Limb (tissue), 2 donors: ENCODE measurements at regions not wholly inside any gene's neighbourhood (a gene's known extent, or its start where the extent isn't known, plus 50 kb on each side); places are given as distances from the start of the nearest gene placed in this dataset.
A peak's percentile ranks its signal among the peaks of the same experiment; 100 is the strongest.

Experiments
- DNase-seq, 2 donors: peaks; one replicate each; pipeline ENCODE4 v3.0.0-alpha.2; 2016; ENCODE audit errors: extremely low spot score in 2 of 2

DNA sequence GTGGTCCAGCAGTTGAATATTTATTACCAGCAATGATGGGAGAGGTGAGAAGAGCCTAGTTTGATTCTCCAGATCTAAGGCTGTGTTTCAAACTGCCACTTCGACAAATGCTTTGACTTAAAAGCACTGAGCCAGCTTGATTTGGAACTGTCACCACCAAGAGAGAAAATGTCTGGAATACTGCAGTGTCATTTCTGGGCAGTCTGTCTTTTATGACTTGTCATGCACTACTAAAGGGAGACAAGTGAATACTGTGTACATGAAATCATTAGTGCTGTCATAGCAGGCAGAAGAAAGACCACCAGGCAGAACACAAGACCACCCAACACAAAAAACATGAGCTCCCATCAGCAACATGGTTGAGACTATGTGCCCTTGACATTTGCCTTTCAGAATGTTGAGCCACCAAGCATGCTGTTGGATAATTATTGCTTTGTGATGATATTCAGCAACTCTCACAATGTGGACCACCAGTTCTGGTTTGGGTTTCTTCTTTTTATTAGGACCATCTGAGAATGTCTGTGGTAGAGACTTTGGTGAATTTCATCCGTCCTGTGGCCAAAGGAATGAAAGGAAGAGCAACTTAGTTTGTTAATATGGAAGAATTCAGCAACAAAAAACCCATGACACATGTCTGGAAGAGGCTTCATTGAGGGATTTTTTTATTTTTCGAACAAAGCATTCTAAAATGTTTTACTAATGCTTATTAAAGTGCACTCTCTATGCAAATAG lies 125.8 kb downstream of the NTMT2 start:
- DNase-seq: no peak

DNA sequence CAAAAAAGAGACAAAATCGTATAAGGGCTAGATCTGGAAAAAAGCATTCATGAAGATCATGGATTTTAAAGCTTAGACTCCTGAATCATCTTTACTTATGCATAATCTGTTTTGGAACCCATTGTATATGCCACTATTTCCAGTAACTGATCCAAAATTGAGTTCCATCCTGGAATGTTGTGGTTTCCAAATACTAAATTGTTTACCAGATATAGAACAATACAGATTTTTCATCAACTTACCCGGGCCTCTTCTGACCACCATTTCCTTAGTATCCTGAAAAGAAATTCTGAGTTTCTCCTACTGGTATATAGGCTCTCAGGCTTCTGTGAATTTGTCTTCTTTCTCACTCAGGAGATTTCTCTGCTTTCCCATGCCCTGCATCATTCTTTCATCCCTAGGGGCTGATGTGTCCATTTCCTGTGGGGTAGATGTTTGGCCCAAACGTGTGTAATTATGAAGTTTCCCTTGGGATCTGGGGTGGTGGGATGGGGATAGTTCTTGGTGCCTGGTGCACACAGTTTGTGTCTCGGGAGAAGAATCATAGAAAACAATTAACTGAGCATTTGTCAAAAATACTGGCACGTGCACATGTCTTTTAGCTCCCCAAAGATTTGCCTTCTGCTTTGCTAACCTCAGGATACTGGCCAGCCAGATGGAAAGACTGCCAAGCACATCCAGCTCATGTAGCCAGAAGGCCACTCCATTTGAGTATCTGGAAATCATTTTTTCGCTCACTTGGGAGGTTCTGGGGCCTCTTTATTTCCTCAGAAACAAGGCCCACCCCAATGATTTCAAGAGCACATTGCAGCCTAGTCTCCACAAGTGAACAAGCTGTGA lies 127.8 kb downstream of the NTMT2 start:
- no peak for DNase-seq

DNA sequence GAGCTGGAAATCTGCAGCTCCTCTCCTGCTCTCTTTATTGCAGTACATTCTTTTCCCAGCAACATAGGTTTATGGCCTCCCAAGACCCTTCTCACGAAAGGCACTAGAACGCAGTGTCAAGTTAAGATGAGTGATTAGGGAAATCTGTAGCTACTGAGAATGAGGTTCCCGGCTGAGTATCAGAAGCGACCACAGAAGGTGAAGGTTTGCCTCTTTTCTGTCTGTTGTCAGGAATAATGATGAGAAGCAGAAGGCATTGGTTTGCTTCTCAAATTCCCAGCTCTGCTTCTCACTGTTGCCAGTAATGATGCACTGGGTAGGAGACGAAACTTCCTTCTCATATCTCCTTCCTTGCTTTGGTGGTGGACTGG lies 128.4 kb downstream of the NTMT2 start:
- DNase-seq: peak in 1 of 2 donors; percentile 56

DNA sequence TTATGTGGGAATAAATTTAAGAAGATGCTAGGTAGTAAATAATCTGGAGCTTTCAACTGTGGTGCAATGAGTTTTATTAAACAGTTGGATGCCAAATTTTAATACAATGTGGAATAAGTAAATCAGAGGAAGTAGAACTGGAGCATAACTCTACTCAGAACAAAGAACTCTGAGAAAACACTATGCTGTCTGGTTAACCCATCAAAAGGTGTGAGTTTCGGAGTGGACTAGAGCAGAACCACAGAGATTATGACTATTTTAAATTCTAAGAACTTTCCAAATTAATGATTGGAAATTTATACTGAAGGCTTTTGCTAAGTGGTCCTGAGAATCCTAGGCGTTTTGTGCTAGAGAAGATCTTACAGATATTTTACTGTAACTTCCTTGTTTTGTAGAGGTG lies 132.2 kb downstream of the NTMT2 start:
- DNase-seq: no peak

DNA sequence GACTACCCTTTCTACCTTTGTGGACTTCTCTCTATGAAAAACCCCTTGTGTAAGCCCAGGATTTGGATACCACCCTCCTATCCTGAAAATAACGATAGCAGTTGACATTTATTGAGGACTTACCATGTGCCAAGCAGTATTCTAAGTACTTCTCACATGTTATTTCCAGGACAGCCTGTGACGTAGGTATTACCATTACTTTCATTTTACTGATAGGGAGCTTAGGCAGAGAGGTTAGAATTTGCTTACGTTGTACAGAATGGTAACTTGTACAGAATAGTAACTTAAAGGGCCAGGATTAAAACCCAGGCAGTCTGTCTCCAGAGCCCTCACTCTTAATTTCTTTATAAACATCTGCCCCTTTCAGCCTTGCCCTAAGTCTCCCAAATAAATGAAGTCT lies 138.3 kb downstream of the NTMT2 start:
- no peak for DNase-seq

DNA sequence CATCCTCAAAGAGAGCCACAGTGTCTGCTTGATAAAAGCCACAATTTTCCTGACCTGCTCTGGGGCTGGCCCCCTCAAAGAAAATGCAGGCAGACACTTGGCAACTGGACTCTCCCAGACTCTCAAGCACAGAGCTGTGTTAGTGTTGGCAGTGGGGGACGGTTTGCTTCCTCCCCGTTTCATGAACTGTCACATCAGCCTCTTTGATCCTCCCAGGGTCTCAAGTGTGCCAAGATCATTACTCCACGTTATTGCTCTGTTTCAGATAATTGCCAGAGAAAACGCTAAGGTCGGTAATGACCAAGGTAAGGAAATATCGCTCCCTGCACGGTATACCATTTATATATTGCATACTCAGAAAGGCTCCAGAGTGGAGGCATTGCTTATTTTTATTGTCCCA lies 138.8 kb downstream of the NTMT2 start:
- DNase-seq: peak; percentile 57 to 59

DNA sequence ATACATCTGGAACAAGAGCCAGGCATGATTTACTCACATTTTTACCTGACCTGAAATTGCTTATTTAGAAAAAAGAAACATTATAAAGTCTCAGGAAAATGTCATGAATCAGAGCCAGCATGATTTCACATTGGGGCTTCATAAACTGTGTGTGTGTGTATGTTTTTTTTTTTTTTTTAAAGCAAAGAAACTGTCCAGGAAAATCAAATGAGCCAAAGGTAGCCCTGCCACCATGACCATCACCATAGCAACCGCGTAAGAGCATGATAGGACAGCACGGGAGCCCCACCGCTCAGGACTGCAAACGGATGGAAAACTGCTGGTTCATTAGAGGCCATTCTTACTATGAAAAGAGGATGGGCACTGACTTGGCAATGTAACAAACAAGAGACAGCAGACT lies 139.2 kb downstream of the NTMT2 start:
- peak; percentile 54 to 63 for DNase-seq

DNA sequence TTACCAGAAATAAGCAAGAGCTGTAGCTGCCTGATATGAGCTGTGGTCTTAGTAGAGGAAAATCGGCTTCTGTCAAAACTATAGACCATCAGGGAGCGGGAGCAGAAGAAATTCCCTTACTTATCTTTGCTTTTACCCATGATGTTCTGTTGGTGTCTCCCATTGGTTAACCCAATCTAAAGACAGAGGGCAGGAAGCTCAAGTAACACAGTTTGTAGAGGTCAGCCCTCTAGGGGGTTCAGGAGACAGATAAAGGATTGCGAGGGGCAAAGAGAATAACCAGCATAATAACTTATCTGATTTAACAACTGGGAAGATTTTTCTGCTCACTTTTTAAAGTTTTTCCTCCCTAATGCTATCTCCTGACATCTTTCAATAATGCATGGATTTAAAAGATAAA lies 142.4 kb downstream of the NTMT2 start:
- no peak for DNase-seq

DNA sequence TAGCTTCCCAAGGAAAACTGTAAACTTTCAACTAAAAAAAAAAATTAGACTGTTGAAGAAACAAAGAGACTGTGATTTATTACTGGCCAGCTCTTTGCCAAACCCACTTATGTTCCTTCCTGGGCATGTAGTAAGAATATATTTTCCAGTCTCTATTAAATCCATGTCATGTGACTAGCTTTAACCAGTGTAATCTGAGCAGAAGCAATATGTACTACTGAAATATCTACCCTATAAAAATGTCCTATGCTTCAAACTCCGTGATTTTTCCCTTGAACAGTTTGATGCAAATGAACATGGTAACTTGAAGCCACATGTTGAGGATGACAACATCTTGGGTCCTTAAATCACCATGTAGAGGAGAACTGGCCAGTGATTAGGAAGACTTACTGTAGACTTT lies 144.5 kb downstream of the NTMT2 start:
- DNase-seq: peak in 1 of 2 donors; percentile 16

DNA sequence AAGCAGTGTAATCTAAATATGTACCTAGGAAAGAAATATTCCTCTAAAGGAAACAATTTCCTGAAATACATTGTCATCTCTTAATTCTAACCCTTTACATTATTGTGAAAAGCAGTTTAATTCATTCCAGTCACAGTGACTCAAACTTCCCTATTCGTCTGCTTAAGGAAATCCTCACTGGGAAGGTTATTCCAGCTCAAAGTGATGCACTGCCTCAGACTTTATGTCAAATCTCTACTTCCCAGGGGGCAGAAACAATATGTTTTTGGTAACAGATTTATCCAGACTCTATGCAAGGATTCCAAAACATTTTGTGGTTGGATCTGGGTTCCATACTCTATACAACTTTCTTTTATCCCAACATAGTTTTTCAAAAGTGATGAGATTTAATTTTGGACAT lies 145.2 kb downstream of the NTMT2 start:
- peak in 1 of 2 donors; percentile 40 for DNase-seq

DNA sequence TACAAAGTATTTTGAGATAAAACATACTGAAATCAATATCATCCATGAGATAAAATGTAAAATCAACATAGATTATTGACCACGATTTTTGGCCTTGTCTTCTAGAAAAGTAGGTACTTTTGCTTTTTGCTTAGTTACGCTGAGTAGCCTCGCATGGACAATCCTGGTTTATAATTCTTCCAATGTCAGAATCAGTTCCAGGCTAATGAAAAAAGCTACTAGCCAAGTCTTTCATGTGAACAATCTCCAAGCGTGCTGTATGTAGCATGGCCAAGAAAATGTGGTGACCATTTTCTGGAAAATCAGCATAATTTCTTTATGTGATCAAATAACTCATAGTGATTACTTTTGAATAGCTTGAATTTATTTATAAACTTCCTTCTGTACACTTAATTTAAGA lies 145.8 kb downstream of the NTMT2 start:
- no peak for DNase-seq

DNA sequence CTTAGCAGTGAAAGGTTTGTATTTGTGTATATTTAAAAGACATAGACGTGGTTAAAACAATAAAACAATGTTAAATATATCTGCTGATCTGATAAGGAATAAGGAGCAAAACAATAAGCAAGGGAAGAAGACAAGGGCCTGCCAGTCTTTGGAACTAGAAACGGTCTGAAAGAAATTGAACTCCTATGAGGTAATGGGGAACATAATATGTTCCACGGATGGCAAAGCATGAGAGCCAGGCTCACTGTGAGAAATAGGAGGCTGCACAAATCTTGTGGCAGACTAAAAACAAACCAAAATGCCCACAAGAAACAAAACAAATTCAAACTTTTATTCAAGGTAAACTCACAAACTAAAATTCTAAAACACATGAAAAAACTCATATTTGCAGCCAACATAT lies 150.5 kb downstream of the NTMT2 start:
- no peak for DNase-seq

DNA sequence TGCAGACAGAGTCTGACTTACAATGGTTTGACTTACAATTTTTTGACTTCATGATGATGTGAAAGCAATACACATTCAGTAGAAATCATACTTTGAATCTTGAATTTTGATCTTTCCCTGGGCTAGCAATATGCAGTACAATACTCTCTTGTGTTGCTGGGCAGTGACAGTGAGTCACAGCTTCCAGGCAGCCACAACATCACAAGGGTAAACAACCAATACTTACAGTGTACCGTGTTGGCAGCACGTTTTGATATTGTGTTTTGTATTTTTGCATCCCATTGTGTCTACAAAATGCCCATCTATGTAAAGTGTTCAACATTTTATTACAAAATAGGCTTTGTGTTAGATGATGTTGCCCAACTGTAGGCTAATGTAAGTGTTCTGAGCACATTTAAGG lies 150.9 kb downstream of the NTMT2 start:
- DNase-seq: no peak

DNA sequence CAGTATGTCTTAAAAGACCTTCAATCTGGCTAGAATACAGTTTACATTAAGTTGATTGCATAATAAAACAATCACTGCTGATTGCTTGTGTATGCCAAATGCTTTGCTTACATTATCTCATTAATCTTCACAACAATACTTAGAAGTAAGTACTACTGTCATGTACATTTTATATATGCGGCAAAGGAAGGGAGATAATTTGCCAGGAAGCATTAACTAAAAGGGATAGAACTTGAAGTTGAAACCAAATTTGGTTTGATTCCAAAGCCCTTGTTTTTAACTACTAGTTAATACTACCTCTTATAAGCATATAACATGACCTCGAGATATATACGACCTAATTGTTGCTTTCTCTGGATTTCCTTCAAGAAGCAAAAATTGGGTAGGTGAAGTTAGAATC lies 155.8 kb downstream of the NTMT2 start:
- DNase-seq: no peak

DNA sequence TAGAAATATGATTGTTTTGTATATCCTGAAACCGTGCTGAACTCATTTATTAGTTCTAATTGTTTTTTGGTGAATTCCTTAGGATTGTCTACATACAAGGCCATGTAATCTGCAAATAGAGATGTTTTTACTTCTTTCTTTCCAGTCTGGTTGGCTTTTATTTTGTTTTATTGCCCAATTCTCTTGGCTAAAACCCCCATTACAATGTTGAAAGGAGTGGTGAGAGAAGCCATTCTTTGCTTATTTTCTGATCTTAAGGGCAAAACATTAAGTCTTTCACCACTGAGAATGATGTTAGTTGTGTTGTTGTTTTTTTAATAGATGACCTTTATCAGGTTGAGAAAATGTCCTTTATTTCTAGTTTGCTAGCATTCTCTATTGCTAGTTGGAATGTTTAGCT lies 157.3 kb downstream of the NTMT2 start:
- DNase-seq: no peak

DNA sequence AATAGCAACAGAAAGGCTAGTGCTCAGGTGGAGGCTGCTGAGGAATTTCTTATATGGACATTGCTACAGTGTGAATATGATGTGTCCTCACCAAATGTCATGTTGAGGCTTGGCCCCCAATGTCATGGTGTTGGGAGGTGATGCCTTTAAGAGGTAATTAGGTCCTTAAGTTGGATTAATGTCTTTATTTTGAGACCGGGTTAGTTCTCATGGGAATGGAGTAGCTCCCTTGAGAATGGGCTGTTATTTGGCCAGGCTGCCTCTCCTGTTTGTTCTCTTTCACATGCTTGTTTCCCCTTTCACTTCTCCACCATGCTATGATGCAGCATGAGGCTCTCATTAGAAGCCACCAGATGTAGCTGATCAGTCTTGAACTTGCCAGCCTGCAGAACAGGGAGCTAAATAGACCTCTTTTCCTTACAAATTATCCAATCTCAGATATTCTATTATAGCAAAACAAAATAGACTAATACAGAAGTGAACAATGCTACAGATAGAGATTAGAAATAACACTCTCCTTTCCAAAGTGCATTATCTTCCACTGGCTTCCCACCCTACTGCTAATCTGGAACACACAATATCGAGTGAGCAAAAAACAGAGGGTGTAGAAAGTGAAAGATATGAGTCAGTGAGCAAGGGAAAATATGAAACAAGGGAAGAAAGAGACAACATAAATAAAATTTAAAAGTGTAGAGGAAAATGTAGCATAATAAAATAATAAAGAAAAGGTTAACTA lies 160.2 kb downstream of the NTMT2 start:
- no peak for DNase-seq

DNA sequence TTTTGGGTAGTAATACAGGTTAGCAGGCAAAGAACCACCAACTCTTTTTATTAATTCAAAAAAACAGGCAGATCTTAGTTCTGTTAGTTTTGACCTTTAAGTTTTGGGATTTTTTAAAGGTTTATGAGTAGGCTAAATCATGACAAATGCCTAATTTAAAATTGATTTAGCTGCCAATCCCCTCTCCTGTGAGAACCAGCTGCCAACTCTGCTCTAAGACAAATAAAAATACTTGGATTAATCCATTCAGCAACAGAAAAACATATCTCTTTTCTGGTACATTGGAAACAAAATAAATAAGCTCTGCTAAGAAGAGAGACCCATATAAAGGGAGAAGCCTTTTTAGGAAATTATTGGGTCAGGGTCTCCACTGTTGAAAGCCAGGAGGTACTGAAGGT lies 160.8 kb downstream of the NTMT2 start:
- no peak for DNase-seq

DNA sequence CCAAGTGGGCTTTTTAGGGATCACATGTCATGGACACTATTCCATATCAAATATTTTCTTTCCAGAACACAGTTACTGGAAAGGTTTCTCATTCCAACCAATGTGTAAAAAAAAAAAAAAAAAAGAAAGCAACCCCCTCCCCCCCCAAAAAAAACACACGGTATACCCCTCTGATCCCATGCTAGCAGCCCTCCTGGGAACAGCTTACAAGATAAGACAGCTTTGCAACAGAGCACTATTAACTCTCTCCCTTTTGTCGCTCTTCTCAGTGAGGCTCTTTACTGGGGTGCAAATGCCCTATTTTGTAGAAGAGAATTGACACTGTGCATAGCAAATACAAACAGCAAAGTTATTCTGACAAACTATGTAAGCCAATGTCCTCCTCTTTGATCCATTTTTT lies 161.2 kb downstream of the NTMT2 start:
- DNase-seq: no peak

DNA sequence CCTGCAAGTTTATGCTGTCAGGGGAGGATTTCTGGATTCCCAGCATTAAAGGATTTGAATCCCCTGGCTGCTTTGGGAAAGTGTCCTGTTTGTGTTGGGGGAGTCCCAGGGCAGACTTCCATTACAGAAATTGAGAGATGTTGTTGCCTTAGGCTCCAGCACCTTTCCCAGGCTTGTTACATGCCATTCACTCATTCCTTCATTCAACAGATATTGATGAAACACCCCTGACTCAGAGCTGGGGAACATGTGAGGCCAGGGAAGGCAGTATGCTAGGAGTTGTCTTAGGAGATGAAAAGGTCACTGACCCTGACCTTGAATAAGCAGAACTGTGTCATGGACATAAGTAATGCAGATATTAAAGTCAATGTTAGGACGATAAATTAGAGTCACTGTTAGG lies 161.7 kb downstream of the NTMT2 start:
- no peak for DNase-seq

DNA sequence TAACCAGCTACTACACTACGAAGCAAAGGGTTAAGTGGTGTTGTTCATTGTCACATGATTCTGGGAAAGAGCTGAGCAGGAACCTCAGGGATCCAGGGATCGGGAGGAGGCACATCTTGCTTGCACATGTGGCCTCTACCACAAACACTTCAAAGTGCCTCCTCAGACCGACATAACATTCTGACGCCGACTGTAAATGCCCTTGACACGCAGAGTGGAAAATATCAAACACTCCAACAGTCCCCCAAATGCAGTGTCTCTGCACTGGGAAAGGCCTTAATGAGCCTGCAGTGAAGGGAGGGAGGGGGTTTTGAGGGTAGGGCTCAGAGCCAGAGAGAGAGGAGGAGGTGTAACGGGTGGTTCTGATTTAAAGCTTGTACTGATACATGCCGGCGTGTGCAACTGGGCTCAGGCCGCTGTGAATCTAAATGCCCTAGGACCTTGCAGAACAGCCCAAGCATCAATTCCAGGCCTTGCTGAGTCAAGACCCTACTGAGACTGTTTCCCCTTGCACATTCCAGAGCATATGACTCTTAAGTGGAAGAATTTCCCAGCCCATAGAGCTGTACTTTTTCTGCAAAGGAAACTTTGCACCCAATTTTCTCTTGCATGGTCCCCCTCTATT lies 163.7 kb downstream of the NTMT2 start:
- DNase-seq: peak; percentile 68 to 73

DNA sequence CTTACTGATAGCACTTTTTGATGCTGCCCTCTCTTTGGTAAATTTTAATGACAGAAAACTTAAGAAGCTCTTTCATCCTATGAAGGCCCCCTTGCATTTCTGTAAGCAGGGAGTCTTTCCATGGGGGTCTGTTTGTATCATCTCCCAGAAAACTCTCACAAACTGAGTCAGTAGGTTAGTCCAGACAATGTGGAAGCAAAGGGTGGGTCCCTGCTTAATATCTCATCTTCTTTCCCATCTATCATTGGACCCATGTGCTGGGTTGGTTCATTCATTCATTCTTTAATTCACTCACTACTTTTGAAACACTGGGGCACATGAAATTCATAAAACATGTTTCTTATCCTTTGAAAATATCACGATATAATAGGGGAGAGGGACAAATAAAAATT lies 164.3 kb downstream of the NTMT2 start:
- no peak for DNase-seq

DNA sequence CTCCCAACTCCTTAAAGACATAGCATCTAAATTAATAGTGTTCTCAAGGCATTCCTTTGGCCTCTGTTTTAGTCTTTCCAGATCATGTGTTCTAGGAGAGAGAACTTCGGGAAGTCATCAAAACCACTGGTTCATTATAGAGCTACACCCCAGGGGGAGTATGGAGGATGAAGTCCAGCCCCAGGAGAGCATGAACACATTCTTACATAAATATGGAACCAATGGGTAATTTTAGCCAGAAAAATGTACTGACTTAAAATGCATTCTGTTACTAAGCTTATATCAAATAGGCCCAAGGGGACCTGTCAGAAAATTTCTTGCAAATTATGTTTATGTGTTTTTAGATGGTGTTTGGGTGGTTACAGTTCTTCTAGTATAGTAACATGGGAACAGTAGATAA lies 165.2 kb downstream of the NTMT2 start:
- DNase-seq: no peak
